ENCODE measurements at regions not wholly inside any gene's neighbourhood (a gene's known extent, or its start where the extent isn't known, plus 50 kb on each side); places are given as distances from the start of the nearest gene placed in this dataset.

DNA sequence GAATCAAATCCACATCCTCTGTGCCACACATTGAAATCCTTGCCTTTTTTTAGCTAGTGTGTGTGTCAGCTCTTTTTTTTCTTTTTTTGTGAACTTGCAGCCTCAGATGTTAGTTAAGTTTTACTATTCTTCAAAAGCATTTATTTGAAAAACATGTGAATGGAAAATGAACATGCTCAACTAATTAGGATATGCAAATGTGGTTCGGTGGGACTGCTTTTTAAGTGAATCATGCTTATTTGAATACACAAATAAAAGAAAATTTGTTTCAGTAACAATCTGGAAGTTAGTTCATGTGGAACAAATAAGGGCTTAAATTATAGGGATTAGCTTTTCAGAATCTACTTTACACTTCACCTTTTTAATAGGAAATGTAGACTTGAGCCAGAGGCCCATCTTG lies 751.5 kb upstream of the FAM241A start:
- POLR2A ChIA-PET, result no interaction called here
- no peak for ATAC-seq
- no TSS peak for BruUV-seq (replicated peaks)

More for the DNA sequence above, 751.5 kb upstream of the FAM241A start:
- Histone ChIP-seq H2AFZ (ENCODE audit: control insufficient read depth, low read depth, low read length) (no peak overlapping the region), H3K9ac (ENCODE audit: control insufficient read depth, insufficient read depth, low read length) (no peak overlapping the region), H3K79me2 (ENCODE audit: control insufficient read depth, insufficient read depth, low read length) (no peaks in the 10 kb centered on the region), H3K27me3 (replicated peaks in 1 of 2; ENCODE audit: control insufficient read depth in 2 of 2, insufficient read depth in 2 of 2, low read length in 1 of 2) (no peaks in the 10 kb centered on the region), H3K4me1 (ENCODE audit: control insufficient read depth, insufficient read depth, low read length) (no peaks in the 10 kb centered on the region), H3K36me3 (ENCODE audit: control insufficient read depth in 2 of 2, insufficient read depth in 2 of 2, low read length in 1 of 2) (no peaks in the 10 kb centered on the region), H3K4me2 (ENCODE audit: control insufficient read depth, insufficient read depth) (no peak overlapping the region), H3K4me3 (no peak overlapping the region), H3K27ac (ENCODE audit: control insufficient read depth, insufficient read depth) (no peak overlapping the region), H3K9me3 (replicated peaks; ENCODE audit: control insufficient read depth, insufficient read depth, low read length) (no peaks in the 10 kb centered on the region), H4K20me1 (ENCODE audit: control insufficient read depth, insufficient read depth) (no peaks in the 10 kb centered on the region)
- no peak for FAIRE-seq
- intact Hi-C loops (cut with micrococcal nuclease; ENCODE audit: unreplicated experiment) (no loop called here), in situ Hi-C loops (cut with MboI) (no loop called here)
- 0% methylated on average over 1 of the region's 1 CpG for WGBS (ENCODE audit: insufficient coverage, insufficient replicate concordance, low lambda C conversion rate, missing lambda C conversion rate)
- TF ChIP-seq NFXL1 (IDR thresholded peaks at IDR 0.05; ENCODE audit: borderline replicate concordance), result no peak
- TF ChIP-seq, protein P1, sequence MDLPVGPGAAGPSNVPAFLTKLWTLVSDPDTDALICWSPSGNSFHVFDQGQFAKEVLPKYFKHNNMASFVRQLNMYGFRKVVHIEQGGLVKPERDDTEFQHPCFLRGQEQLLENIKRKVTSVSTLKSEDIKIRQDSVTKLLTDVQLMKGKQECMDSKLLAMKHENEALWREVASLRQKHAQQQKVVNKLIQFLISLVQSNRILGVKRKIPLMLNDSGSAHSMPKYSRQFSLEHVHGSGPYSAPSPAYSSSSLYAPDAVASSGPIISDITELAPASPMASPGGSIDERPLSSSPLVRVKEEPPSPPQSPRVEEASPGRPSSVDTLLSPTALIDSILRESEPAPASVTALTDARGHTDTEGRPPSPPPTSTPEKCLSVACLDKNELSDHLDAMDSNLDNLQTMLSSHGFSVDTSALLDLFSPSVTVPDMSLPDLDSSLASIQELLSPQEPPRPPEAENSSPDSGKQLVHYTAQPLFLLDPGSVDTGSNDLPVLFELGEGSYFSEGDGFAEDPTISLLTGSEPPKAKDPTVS (IDR thresholded peaks at IDR 0.05; ENCODE audit: low read depth, low read length), result no peak
- TF ChIP-seq, protein P2, sequence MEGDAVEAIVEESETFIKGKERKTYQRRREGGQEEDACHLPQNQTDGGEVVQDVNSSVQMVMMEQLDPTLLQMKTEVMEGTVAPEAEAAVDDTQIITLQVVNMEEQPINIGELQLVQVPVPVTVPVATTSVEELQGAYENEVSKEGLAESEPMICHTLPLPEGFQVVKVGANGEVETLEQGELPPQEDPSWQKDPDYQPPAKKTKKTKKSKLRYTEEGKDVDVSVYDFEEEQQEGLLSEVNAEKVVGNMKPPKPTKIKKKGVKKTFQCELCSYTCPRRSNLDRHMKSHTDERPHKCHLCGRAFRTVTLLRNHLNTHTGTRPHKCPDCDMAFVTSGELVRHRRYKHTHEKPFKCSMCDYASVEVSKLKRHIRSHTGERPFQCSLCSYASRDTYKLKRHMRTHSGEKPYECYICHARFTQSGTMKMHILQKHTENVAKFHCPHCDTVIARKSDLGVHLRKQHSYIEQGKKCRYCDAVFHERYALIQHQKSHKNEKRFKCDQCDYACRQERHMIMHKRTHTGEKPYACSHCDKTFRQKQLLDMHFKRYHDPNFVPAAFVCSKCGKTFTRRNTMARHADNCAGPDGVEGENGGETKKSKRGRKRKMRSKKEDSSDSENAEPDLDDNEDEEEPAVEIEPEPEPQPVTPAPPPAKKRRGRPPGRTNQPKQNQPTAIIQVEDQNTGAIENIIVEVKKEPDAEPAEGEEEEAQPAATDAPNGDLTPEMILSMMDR (IDR thresholded peaks at IDR 0.05 in 2 of 3, conservative IDR thresholded peaks at IDR 0.05 in 1 of 3; ENCODE audit: control insufficient read depth in 2 of 3, extremely low read depth in 1 of 3, insufficient read depth in 1 of 3, low read depth in 3 of 3, low read length in 3 of 3), result no peak
- no peak for TF ChIP-seq SIN3A (IDR thresholded peaks at IDR 0.05; ENCODE audit: low read depth, low read length)
- TF ChIP-seq PAX5 (IDR thresholded peaks at IDR 0.05; ENCODE audit: borderline replicate concordance, low read depth, low read length), result no peak
- no peak for TF ChIP-seq WRNIP1 (IDR thresholded peaks at IDR 0.05; ENCODE audit: borderline replicate concordance, low read depth, low read length)
- no peak for TF ChIP-seq HDAC2 (IDR thresholded peaks at IDR 0.05)
- no peak for TF ChIP-seq CBX3 (IDR thresholded peaks at IDR 0.05; ENCODE audit: borderline replicate concordance, low read depth)
- TF ChIP-seq, protein P3, sequence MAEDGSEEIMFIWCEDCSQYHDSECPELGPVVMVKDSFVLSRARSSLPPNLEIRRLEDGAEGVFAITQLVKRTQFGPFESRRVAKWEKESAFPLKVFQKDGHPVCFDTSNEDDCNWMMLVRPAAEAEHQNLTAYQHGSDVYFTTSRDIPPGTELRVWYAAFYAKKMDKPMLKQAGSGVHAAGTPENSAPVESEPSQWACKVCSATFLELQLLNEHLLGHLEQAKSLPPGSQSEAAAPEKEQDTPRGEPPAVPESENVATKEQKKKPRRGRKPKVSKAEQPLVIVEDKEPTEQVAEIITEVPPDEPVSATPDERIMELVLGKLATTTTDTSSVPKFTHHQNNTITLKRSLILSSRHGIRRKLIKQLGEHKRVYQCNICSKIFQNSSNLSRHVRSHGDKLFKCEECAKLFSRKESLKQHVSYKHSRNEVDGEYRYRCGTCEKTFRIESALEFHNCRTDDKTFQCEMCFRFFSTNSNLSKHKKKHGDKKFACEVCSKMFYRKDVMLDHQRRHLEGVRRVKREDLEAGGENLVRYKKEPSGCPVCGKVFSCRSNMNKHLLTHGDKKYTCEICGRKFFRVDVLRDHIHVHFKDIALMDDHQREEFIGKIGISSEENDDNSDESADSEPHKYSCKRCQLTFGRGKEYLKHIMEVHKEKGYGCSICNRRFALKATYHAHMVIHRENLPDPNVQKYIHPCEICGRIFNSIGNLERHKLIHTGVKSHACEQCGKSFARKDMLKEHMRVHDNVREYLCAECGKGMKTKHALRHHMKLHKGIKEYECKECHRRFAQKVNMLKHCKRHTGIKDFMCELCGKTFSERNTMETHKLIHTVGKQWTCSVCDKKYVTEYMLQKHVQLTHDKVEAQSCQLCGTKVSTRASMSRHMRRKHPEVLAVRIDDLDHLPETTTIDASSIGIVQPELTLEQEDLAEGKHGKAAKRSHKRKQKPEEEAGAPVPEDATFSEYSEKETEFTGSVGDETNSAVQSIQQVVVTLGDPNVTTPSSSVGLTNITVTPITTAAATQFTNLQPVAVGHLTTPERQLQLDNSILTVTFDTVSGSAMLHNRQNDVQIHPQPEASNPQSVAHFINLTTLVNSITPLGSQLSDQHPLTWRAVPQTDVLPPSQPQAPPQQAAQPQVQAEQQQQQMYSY (CRISPR knock-in tag; IDR thresholded peaks at IDR 0.05), result no peak
- TF ChIP-seq NR2C1 (IDR thresholded peaks at IDR 0.05), result no peak
- TF ChIP-seq, protein P4, sequence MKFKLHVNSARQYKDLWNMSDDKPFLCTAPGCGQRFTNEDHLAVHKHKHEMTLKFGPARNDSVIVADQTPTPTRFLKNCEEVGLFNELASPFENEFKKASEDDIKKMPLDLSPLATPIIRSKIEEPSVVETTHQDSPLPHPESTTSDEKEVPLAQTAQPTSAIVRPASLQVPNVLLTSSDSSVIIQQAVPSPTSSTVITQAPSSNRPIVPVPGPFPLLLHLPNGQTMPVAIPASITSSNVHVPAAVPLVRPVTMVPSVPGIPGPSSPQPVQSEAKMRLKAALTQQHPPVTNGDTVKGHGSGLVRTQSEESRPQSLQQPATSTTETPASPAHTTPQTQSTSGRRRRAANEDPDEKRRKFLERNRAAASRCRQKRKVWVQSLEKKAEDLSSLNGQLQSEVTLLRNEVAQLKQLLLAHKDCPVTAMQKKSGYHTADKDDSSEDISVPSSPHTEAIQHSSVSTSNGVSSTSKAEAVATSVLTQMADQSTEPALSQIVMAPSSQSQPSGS (IDR thresholded peaks at IDR 0.05; ENCODE audit: low read length), result no peak
- RAD21 ChIA-PET (ENCODE audit: unreplicated experiment), result no interaction called here
- DNase-seq (ENCODE audit: low read depth, low spot score), result no peak
- CTCF ChIA-PET, result no interaction called here
- SMC1A ChIA-PET (ENCODE audit: uncharacterized antibody, unreplicated experiment), result no interaction called here
